ENCODE measurements at regions not wholly inside any gene's neighbourhood (a gene's known extent, or its start where the extent isn't known, plus 50 kb on each side); places are given as distances from the start of the nearest gene placed in this dataset.

DNA sequence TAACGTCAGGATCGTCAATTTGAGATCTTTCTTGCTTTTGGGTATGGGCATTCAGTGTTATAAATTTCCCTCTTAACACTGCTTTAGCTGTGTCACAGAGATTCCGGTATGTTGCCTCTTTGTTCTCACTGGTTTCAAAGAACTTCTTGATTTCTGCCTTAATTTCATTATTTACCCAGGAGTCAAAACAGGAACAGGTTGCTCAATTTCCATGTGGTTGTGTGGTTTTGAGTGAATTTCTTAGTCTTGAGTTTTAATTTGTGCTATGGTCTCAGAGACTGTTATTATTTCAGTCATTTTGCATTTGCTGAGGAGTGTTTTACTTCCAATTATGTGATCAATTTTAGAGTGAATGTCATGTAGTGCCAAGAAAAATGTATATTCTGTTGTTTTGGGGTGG, 153.1 kb downstream of the PCDH17 start:
- DNase-seq (ENCODE audit: low read depth in 4 of 4, low spot score in 1 of 4), result no peak

DNA sequence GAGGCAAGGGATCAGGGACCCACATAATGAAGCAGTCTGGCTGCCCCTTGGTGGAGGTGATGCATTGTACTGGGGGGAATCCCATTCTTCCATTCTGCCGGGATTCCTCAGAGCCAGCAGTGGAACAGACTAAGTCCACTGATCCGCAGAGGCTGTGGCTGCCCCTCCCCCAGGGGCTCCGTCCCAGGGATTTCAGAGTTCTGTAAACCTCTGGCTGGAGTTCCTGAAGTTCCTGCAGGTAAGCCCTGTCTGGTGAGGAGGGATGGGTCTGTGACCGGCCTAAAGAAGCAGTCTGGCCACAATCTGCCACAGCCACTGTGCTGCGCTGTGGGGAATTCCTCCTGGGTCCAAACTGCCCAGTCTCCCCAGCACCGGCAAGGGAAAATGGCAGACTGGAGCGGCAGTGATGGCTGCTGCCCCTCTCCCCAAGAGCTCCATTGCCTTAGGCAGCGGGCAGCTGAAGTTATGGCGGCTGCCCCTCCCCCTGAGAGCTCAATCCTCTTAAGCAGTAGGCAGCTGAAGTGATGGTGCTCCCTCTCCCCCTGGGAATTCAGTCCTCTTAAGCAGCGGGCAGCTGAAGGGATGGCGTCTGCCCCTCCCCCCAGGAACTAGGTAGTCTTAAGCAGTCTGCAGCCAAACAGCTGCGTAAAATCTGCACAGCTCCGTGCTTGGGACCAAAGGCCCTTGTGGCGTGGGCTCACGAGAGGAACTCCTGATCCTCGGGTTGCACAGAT, 155.7 kb downstream of the PCDH17 start:
- no peak for DNase-seq (ENCODE audit: low read depth in 4 of 4, low spot score in 1 of 4)

DNA sequence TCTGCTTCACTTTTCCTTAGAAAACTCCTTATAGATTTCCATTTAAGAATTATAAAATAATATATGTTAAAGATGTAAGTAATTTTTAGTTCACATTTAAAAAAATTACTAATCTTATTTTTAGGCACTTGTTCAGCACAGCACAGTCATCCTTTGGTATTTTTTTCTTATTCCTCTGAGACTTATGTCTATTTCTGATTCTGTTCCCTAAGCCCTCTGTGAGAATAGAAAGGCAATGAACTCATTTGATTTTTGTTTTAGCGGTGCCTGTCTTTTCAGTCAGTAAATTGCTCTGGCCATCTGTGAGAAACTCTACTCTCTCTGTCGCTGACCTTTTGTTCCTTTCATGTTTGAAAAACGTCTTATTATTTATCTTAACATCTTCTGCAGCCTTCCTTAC, 168.1 kb downstream of the PCDH17 start:
- DNase-seq (ENCODE audit: low read depth in 4 of 4, low spot score in 1 of 4), result no peak

GRCh38 chr13:57813651-57814050, 182.1 kb downstream of the PCDH17 start:
- DNase-seq (ENCODE audit: low read depth in 4 of 4, low spot score in 1 of 4), result no peak

DNA sequence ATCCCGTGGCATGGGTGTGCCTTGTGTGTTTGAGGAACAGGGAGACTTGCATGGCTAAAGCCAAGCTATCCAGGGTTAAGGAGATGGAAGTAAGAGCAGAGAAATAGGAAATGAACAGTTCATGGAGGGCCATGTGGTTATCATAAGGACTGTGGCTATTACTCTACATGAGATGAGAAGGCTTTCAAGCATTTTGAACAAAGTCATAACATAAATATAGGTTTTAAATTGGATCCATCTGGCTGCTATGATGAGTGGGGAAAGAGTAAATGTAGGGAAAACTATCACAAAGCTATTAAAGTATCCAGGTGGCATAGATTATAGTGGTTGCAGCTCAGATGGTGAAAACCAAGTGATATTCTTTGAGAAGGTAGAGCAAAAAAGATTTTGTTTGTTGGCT, 184.1 kb downstream of the PCDH17 start:
- no peak for DNase-seq (ENCODE audit: low read depth in 4 of 4, low spot score in 1 of 4)

- no peak for DNase-seq (ENCODE audit: low read depth in 4 of 4, low spot score in 1 of 4)
Measured at GRCh38 chr13:57820924-57821323, 189.4 kb downstream of the PCDH17 start.

- no peak for DNase-seq (ENCODE audit: low read depth in 4 of 4, low spot score in 1 of 4)
Measured at GRCh38 chr13:57823704-57824103, 192.2 kb downstream of the PCDH17 start.

DNA sequence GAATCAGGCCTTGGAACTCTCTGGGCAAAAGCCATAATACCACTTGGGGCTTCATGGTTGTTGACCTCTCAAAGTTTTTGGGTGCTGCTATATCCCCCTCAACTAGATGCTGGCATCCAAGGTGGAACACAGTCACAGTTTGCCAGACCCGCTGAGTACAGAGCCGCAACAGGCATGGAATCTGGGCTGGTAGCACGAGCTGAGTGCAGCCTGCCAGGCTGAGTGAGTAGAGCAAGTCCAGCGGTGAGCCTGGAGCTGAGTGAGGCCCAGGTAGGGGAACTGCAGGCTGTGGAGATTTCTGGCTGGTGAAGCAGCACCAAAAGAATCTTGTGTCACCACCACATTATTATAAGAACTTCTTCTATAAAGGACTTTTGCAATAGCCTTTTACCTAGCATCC, 192.6 kb downstream of the PCDH17 start:
- DNase-seq (ENCODE audit: low read depth in 4 of 4, low spot score in 1 of 4), result no peak

GRCh38 chr13:57825066-57825465, 193.5 kb downstream of the PCDH17 start:
- DNase-seq (ENCODE audit: low read depth in 4 of 4, low spot score in 1 of 4), result no peak

- no peak for DNase-seq (ENCODE audit: low read depth in 4 of 4, low spot score in 1 of 4)
Measured at GRCh38 chr13:57829496-57829895, 198.0 kb downstream of the PCDH17 start.

DNA sequence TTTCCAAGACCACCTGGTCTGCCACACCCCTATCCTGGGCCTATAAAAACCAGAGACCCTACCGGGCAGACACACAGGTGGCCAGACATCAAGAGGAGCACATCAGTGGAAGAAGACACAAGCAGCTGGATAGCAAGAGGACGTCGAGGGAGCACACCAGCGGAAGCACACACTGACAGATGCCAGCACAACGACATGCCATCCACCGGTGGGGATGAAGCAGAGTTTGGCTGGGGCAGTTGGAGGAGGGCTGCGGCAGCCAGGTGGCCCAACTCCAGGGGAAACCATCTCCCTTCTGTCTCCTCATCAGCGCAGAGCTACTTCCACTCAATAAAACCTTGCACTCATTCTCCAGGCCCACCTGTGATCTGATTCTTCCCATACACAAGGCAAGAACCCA, 200.6 kb downstream of the PCDH17 start:
- no peak for DNase-seq (ENCODE audit: low read depth in 4 of 4, low spot score in 1 of 4)

GRCh38 chr13:57837801-57838200, 206.3 kb downstream of the PCDH17 start:
- DNase-seq (ENCODE audit: low read depth in 4 of 4, low spot score in 1 of 4), result no peak

GRCh38 chr13:57843521-57843920, 212.0 kb downstream of the PCDH17 start:
- DNase-seq (ENCODE audit: low read depth in 4 of 4, low spot score in 1 of 4), result no peak

DNA sequence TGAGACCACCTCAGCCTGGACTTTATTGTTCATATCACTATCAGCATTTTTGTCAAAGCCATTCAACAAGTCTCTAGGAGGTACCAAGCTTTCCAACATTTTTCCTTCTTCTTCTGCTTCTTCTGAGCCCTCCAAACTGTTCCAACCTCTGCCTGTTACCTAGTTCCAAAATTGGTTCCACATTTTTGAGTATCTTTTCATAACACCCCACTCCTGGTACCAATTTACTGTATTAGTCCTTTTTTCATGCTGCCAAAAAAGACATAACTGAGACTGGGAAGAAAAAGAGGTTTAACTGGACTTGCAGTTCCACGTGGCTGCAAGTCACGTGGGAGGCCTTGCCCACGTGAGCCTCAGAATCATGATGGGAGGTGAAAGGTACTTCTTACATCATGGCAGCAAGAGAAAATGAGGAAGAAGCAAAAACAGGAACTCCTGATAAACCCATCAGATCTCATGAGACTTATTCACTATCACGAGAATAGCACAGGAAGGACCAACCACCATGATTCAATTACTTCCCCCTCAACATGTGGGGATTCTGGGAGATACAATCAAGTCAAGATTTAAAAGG, 215.1 kb downstream of the PCDH17 start:
- no peak for DNase-seq (ENCODE audit: low read depth in 4 of 4, low spot score in 1 of 4)

GRCh38 chr13:57857945-57858344, 226.4 kb downstream of the PCDH17 start:
- DNase-seq (ENCODE audit: low read depth in 4 of 4, low spot score in 1 of 4), result no peak

DNA sequence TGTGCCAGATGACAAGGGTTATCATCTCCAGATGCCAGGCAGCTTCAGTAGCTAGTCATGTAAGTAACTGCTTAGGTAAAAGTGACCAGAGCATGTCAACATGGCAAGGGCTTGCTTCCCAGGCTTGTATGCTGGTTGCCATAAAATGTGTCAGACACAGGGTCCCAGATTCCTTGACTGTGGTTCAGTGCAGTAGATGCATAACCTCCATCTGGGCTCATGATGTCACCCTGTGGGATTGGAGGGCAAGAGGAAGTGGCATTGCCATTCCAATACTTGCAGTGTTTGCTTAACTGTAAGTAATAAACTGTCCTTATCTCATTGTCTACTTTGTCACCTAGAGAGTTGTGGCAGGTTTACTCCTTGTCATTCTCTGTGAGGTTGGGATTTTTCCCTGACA, 226.8 kb downstream of the PCDH17 start:
- DNase-seq (ENCODE audit: low read depth in 4 of 4, low spot score in 1 of 4), result no peak

- DNase-seq (ENCODE audit: low read depth in 4 of 4, low spot score in 1 of 4), result no peak
Measured at GRCh38 chr13:57862879-57863278, 231.3 kb downstream of the PCDH17 start.

GRCh38 chr13:57865600-57866294, 234.2 kb downstream of the PCDH17 start:
- DNase-seq (ENCODE audit: low read depth in 4 of 4, low spot score in 1 of 4), result no peak

- no peak for DNase-seq (ENCODE audit: low read depth in 4 of 4, low spot score in 1 of 4)
Measured at GRCh38 chr13:57874530-57874929, 243.0 kb downstream of the PCDH17 start.

GRCh38 chr13:57877601-57878000, 246.1 kb downstream of the PCDH17 start:
- no peak for DNase-seq (ENCODE audit: low read depth in 4 of 4, low spot score in 1 of 4)

GRCh38 chr13:57878291-57878690, 246.7 kb downstream of the PCDH17 start:
- no peak for DNase-seq (ENCODE audit: low read depth in 4 of 4, low spot score in 1 of 4)

- DNase-seq (ENCODE audit: low read depth in 4 of 4, low spot score in 1 of 4), result no peak
Measured at GRCh38 chr13:57897225-57897624, 265.7 kb downstream of the PCDH17 start.

GRCh38 chr13:57899096-57899495, 267.6 kb downstream of the PCDH17 start:
- DNase-seq (ENCODE audit: low read depth in 4 of 4, low spot score in 1 of 4), result no peak
